OCI-LY3 (cell line): ENCODE measurements at regions not wholly inside any gene's neighbourhood (a gene's known extent, or its start where the extent isn't known, plus 50 kb on each side); places are given as distances from the start of the nearest gene placed in this dataset.

Experiments
- EZH2phosphoT487 ChIP-seq: fragments of 200-600 bp; shearing (Covaris generic); IDR thresholded peaks from 2 replicates; pipeline ENCODE4 v1.6.1; 2018; ENCODE audit warnings: antibody characterized with exemption, mixed run types, low read depth
- TF ChIP-seq, protein P1 (sequence below): fragments of 200-600, 300-600 bp; sonication (generic); IDR thresholded peaks from 2 replicates; pipeline ENCODE4 v1.5.1; 2014; ENCODE audit warnings: antibody characterized with exemption, low read length, low read depth

DNA sequence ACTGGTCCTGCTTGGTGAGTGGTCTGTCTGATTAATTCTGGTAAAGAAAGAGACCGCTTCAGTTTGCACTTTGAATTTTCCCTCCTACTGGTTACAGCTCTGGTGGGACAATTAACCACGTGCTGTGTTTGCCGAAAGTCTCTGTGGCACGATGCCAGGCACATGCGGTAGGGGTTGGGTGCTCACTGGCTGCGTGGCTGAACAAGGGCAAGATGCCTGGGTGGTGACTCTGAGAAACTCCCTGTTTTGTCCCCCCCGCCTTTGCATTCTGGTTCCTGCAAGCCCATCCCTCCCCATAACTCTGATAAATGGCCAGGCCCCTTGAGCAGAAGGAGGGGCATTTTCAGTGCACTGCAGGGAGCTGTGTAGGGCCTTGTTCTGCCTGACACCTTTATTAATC is 206.1 kb downstream of the TFCP2L1 start:
- TF ChIP-seq, protein P1, sequence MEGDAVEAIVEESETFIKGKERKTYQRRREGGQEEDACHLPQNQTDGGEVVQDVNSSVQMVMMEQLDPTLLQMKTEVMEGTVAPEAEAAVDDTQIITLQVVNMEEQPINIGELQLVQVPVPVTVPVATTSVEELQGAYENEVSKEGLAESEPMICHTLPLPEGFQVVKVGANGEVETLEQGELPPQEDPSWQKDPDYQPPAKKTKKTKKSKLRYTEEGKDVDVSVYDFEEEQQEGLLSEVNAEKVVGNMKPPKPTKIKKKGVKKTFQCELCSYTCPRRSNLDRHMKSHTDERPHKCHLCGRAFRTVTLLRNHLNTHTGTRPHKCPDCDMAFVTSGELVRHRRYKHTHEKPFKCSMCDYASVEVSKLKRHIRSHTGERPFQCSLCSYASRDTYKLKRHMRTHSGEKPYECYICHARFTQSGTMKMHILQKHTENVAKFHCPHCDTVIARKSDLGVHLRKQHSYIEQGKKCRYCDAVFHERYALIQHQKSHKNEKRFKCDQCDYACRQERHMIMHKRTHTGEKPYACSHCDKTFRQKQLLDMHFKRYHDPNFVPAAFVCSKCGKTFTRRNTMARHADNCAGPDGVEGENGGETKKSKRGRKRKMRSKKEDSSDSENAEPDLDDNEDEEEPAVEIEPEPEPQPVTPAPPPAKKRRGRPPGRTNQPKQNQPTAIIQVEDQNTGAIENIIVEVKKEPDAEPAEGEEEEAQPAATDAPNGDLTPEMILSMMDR, result no peak
- no peak for TF ChIP-seq EZH2phosphoT487
